ENCODE measurements at regions not wholly inside any gene's neighbourhood (a gene's known extent, or its start where the extent isn't known, plus 50 kb on each side); places are given as distances from the start of the nearest gene placed in this dataset.

- DNase-seq (ENCODE audit: low read depth) = no peak
Observed at GRCh38 chr4:143076723-143077122, 108.0 kb upstream of the USP38 start.

- no peak for DNase-seq (ENCODE audit: low read depth)
Observed at GRCh38 chr4:143082701-143083100, 102.0 kb upstream of the USP38 start.

DNA sequence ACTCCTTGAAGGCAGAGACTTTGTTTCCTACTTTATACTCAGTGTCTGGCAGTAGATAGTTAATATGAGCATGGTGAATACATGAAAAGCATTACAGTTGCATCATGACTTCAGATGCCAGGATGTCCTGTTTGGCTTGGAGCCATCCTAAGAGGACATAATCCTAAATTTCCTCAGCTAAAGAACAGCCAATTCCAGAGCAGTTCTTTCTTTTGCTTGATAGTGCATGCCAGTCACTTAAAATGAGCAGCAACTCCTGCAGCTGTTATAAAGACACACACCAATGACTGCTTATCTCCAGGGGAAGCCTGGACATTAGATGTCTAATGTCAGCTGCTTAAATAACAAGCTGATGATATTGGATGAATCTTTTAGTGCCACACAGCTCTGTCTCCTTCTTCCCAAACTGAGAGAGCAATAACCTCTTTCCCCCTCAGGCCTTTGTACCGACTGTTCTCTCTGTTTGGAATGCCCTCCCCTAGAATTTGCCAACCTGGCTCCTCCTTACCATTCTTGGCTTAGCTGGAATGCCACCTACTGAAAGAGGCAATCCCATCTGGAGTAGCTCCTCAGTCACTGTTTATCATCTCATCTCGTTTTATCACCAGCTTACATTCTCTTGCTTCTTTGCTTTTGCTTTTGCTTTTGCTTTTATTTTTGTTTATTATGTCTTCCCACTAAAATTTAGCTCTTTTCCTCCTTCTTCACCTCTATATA is 100.8 kb upstream of the USP38 start:
- peak; percentile 43 for DNase-seq (ENCODE audit: low read depth)

DNA sequence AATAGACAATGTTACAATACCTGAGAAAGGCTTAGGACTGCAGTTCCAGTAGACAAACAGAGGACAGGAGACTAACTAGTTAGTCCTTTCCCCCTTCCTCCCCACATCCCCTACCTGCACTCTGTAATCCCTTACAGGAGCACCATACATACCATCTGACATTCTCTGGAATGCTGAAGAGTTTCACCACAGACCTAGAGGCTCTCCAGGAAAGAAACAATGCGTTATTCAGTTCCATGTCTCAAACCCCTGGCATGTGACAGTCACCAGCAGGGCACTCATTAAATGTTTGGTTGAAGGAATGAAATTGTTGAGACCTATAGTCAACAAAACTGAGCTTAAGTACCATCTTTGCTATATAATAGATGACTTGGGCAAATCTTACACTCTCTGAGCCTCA is 100.2 kb upstream of the USP38 start:
- DNase-seq (ENCODE audit: low read depth) = no peak

DNA sequence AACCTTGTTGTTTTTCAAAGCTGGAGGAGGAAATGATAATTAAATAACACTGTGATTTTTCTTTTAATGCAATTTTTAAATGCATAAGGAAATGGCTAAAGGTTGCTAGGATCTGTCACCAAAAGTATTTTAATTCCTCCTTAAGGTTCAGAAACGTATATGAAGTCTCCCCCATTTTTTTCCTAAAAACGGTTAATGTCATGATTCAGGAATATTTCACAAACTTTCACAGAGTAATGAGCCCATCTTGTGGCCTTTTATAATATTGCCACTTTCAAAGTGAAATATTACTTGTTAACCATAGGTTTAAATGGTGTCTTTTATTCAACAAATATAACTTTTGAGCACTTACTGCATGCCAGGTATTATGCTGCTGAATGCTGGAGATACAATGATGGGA is 99.5 kb upstream of the USP38 start:
- peak; percentile 8 for DNase-seq (ENCODE audit: low read depth)

- no peak for DNase-seq (ENCODE audit: low read depth)
Observed at GRCh38 chr4:143085659-143086058, 99.1 kb upstream of the USP38 start.

DNA sequence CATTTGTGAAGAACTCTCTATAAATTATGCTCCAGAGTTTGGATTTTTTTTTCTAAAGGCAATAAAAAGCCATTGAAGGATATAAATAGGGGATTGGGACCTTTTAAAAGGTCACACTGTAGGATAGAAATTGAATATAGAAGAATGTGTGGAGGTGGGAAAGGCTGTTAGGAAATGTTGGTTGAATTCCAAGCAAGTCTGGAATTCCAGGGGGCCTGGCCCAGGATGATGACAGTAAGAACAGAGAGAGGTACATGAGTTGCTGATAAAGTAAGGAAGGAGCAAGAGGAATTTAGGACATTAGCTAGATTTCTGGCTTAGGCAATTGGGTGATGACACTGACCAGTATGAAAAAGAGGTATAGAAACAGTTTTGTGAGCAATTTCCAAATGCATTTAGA is 95.4 kb upstream of the USP38 start:
- DNase-seq (ENCODE audit: low read depth) = no peak

- no peak for DNase-seq (ENCODE audit: low read depth)
Observed at GRCh38 chr4:143089847-143090246, 94.9 kb upstream of the USP38 start.

DNA sequence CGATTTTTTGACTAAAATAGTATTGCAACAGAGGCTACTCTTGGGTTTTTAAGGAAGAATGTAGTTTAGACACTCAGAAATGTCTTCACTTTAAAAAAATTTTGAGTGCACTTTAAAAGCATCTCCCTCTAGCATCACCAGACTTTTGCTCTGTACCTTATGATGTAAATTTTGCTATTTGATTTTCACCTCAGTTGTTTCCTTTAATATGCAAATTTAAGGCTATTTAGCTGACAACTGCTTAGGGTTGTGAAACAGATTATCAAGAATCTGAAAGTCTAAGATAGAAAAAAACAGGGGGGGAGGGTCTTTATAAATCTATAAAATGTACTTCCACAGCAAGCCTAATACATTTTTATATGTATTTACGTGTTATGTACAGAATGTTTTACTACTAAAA is 92.9 kb upstream of the USP38 start:
- no peak for DNase-seq (ENCODE audit: low read depth)

GRCh38 chr4:143095447-143095846 is 89.3 kb upstream of the USP38 start:
- DNase-seq (ENCODE audit: low read depth) = no peak

DNA sequence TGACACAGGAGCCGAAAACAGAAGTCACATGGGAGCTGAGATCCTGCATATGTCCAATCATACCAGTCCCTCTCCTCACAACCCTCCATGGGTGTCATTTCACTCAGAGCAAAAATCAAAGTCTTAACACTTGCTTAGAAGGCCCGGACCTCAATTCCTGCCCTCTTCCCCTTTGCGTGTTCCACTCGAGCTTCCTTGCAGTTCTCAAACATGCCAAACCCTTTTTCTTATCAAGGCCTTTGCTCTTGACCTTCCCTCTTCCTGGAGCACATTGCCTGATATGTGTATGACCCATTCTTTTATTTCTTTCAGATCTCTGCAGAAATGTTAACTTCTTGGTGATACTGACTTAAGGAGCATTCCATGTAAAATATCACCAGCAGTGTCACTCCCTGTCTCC is 87.0 kb upstream of the USP38 start:
- no peak for DNase-seq (ENCODE audit: low read depth)

GRCh38 chr4:143099693-143100092 is 85.0 kb upstream of the USP38 start:
- DNase-seq (ENCODE audit: low read depth) = no peak

DNA sequence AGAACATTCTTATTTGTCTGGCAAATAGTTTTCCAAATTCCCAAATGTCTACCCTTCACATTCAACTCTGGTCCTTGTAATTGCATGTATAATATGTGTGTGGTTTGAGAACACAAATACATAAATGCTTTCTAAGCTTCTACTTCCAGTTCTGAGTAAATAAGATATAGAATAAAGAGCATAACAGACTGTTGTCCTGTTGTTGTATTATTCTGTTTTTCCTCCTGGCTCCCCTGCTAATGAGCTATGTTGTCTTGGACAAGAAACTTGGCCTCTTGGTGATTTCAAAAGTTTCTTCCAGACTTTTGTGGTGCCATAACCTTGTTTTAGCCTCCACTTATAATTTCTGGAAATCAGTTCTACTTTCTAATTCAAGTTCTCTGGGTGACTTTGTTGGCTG is 75.3 kb upstream of the USP38 start:
- no peak for DNase-seq (ENCODE audit: low read depth)

DNA sequence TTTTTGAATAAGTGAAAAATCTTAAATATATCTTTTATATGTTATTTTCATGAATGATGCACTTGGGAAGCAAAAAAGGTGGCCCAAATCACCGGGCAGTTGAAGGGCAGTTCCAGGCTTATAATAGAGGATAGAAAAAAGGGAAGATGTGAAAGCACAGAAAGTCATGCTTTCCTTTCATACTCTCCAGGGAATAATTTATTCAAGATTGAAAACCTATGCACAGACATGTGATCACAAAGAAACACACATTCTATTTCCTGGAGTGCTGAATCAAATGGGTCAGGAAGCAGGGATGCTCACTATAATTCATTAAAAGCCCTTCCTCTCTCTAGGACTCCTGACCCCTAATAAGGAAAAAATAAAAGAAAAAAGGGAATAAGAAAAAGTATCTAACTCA is 66.1 kb upstream of the USP38 start:
- DNase-seq (ENCODE audit: low read depth) = no peak

DNA sequence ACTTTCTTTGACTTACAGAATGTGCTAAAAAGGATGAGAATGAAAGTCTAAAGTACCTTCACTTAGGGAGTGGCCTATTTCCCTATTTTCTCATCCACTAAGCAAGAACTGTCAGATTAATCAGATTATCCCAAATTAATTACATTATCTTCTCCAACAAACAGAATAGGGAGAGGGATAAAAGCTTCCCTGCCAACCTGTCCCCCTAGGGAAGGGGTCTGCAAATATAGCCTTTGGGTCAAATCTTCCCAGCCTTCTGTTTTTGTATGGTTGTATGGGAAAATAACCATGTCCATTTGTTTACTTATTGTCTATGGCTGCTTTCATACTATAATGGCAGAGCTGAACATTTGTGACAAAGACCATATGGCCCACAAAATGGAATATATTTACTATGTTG is 57.1 kb upstream of the USP38 start:
- no peak for DNase-seq (ENCODE audit: low read depth)

DNA sequence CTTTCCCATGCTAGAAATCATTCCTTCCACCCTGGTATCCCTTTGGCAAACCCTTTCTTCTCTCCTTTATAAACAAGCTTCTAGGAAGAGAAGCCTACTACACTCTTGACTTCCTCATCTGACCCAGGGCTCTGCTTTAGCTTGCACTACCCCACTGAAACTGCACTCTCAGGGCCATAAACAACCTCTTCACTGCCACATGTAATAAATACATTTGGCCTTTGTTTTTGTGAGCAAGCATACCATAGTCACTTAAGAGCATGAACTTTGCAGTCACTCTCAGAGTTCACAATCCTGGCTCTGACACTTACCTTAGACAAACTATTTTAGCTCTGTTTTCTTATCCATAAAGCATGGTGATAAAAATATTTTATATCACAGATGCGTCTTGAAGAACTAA is 50.7 kb upstream of the USP38 start:
- no peak for DNase-seq (ENCODE audit: low read depth)
